Endothelial cell of umbilical vein (primary cell): ENCODE measurements at regions not wholly inside any gene's neighbourhood (a gene's known extent, or its start where the extent isn't known, plus 50 kb on each side); places are given as distances from the start of the nearest gene placed in this dataset.

ENCODE experiments used
- EZH2 ChIP-seq: IDR thresholded peaks from 2 replicates; pipeline ENCODE4 v1.6.1; 2012; ENCODE audit warnings: borderline replicate concordance, low read depth, mild to moderate bottlenecking, moderate library complexity, low read length, inconsistent platforms; ENCODE audit not compliant: severe bottlenecking
- GATA2 ChIP-seq: IDR thresholded peaks from 2 replicates; pipeline ENCODE4 v1.7.0; 2011; ENCODE audit warnings: low read depth, mild to moderate bottlenecking, moderate library complexity, mixed read lengths, low read length; ENCODE audit not compliant: insufficient read length, insufficient read depth
- JUN ChIP-seq: IDR thresholded peaks from 2 replicates; pipeline ENCODE4 v1.6.1; 2011; ENCODE audit warnings: borderline replicate concordance, low read depth; ENCODE audit not compliant: insufficient read length, insufficient read depth
- POLR2A ChIP-seq: IDR thresholded peaks from 2 replicates; pipeline ENCODE4 v1.6.1; 2012; ENCODE audit warnings: low read depth, mild to moderate bottlenecking, control low read depth, low read length
- POLR2AphosphoS5 ChIP-seq: IDR thresholded peaks from 2 replicates; pipeline ENCODE4 v1.6.1; 2012; ENCODE audit warnings: low read depth, mild to moderate bottlenecking, control low read depth, low read length, moderate library complexity; ENCODE audit not compliant: insufficient read depth
- TF ChIP-seq, protein P1 (sequence below), 2 donors: IDR thresholded peaks; 1 replicate in 1 of 2; 2 replicates in 1 of 2; pipeline ENCODE4 v1.5.1; 2011; ENCODE audit warnings: low read length in 2 of 2, mild to moderate bottlenecking in 2 of 2, moderate library complexity in 2 of 2, control low read depth in 1 of 2, inconsistent platforms in 1 of 2, low read depth in 1 of 2; ENCODE audit not compliant: insufficient read depth in 1 of 2; ENCODE audit errors: extremely low read depth in 1 of 2
- TF ChIP-seq, protein P2 (sequence below): IDR thresholded peaks from 2 replicates; pipeline ENCODE4 v1.6.1; 2011; ENCODE audit not compliant: insufficient read depth, insufficient read length

DNA sequence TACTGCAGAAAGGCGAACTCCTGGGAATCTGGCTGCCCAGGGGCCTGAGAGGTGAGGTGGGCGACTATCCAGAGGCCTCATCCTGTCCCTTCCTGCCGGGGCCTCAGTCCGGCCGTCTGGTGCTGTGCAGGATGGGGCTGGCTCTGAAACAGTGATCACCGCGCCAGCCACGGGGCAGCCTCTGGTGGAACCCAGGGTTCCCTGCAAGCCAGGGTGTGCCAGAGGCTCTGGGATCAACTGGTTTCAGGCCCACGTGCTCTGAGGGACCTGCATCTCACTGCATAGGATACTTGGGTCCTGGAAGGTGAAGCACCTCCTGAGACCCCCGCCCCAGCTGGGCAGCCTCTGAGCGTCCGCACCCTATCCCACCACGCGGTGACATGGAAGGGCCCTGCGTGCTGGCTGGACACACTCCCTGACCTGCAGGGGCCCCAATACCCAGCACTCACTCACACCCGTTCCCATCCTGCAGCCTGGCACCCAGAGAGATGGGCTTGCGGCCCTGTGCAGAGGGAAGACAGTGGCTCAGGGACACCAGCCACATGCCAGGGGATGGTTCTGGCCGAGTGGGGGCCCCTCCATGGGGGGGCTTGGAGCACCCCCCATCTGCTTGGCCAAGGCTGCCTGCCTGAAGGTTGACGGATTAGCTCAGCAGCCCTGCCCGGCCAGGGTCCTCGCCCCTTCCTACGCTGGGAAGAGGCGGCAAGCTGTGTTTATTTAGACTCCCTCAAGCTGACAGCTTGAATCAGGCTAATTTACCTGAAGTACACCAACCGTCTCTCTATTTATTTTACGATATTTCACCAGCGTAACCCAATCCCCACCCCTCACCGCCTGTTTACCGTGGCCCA, 64.3 kb upstream of the TTC34 start:
- TF ChIP-seq POLR2A (no peak), JUN (no peak), EZH2 (no peak), POLR2AphosphoS5 (no peak), GATA2 (no peak)
- TF ChIP-seq, protein P1, sequence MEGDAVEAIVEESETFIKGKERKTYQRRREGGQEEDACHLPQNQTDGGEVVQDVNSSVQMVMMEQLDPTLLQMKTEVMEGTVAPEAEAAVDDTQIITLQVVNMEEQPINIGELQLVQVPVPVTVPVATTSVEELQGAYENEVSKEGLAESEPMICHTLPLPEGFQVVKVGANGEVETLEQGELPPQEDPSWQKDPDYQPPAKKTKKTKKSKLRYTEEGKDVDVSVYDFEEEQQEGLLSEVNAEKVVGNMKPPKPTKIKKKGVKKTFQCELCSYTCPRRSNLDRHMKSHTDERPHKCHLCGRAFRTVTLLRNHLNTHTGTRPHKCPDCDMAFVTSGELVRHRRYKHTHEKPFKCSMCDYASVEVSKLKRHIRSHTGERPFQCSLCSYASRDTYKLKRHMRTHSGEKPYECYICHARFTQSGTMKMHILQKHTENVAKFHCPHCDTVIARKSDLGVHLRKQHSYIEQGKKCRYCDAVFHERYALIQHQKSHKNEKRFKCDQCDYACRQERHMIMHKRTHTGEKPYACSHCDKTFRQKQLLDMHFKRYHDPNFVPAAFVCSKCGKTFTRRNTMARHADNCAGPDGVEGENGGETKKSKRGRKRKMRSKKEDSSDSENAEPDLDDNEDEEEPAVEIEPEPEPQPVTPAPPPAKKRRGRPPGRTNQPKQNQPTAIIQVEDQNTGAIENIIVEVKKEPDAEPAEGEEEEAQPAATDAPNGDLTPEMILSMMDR (IDR thresholded peaks at IDR 0.05; ENCODE audit: extremely low read depth in 1 of 2, insufficient read depth in 1 of 2, low read depth in 1 of 2, low read length in 2 of 2) = no peak
- TF ChIP-seq, protein P2, sequence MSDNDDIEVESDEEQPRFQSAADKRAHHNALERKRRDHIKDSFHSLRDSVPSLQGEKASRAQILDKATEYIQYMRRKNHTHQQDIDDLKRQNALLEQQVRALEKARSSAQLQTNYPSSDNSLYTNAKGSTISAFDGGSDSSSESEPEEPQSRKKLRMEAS = no peak
